GM12878 (cell line): ENCODE measurements at regions not wholly inside any gene's neighbourhood (a gene's known extent, or its start where the extent isn't known, plus 50 kb on each side); places are given as distances from the start of the nearest gene placed in this dataset.

Experiments
- ATAC-seq: fragments of 200-7000 bp; cut with Tn5 transposase; 3 replicates; pipeline ENCODE4 v1.9.1; 2020; ENCODE audit warnings: mild to moderate bottlenecking, moderate library complexity
- BruUV-seq: library from RNA; stranded (reverse); fragments of 400-500 nt; replicated peaks from 2 replicates; lab custom pipeline; 2021; lab: Mats Ljungman, UMichigan
- CTCF ChIA-PET: fragments of 300-600 bp; sonication (Branson Sonifier 250); formaldehyde crosslinking; extraction: SDS; loops from one replicate; lab custom pipeline; 2021; ENCODE audit warnings: inconsistent platforms; lab: Yijun Ruan, JAX
- POLR2A ChIA-PET: fragments of 350-600 bp; formaldehyde crosslinking; extraction: SDS; loops from one replicate; lab custom pipeline; 2021; ENCODE audit warnings: inconsistent platforms; lab: Charles Lee
- RAD21 ChIA-PET: fragments of 300-600 bp; sonication (Branson Sonifier 250); formaldehyde crosslinking; loops from one replicate; lab custom pipeline; 2023; ENCODE audit warnings: antibody characterized with exemption; ENCODE audit not compliant: unreplicated experiment; lab: Charles Lee
- SMC1A ChIA-PET: fragments of 300-600 bp; sonication (Branson Sonifier 250); formaldehyde crosslinking; loops from one replicate; lab custom pipeline; 2023; ENCODE audit not compliant: unreplicated experiment, uncharacterized antibody; lab: Charles Lee
- DNase-seq: peaks from one replicate; pipeline ENCODE4 v3.0.0-alpha.2; 2011; ENCODE audit warnings: low read depth, low spot score
- FAIRE-seq: peaks from 3 replicates; lab custom pipeline; 2011; peaks lifted over from hg19 to GRCh38; lab: Jason Lieb, UNC
- H2AFZ ChIP-seq: 2 replicates; pipeline ENCODE4 v1.6.0; 2011; ENCODE audit warnings: low read depth, low read length, control low read depth; ENCODE audit not compliant: control insufficient read depth
- H3K27ac ChIP-seq: 2 replicates; pipeline ENCODE4 v1.5.1; 2011; ENCODE audit warnings: control low read depth; ENCODE audit not compliant: control insufficient read depth, insufficient read depth
- H3K27me3 ChIP-seq, 2 experiments: replicated peaks in 1 of 2; 2 replicates each; pipeline versions ENCODE4 v1.6.0 to v1.6.1; 2011; ENCODE audit warnings: low read length in 1 of 2; ENCODE audit not compliant: control insufficient read depth in 2 of 2, insufficient read depth in 2 of 2
- H3K36me3 ChIP-seq, 2 experiments: 2 replicates each; pipeline ENCODE4 v1.5.1; 2011; ENCODE audit warnings: low read length in 1 of 2; ENCODE audit not compliant: control insufficient read depth in 2 of 2, insufficient read depth in 2 of 2
- H3K4me1 ChIP-seq: 2 replicates; pipeline ENCODE4 v1.6.1; 2011; ENCODE audit warnings: mild to moderate bottlenecking, low read length, moderate library complexity, mixed read lengths; ENCODE audit not compliant: control insufficient read depth, insufficient read depth
- H3K4me2 ChIP-seq: 2 replicates; pipeline ENCODE4 v1.6.0; 2011; ENCODE audit warnings: control low read depth; ENCODE audit not compliant: control insufficient read depth, insufficient read depth
- H3K4me3 ChIP-seq: fragments of 200-600 bp; sonication (generic); 2 replicates; pipeline ENCODE4 v1.5.1; 2016
- H3K79me2 ChIP-seq: 2 replicates; pipeline ENCODE4 v1.6.0; 2011; ENCODE audit warnings: low read length; ENCODE audit not compliant: control insufficient read depth, insufficient read depth
- H3K9ac ChIP-seq: 2 replicates; pipeline ENCODE4 v1.8.0; 2011; ENCODE audit warnings: low read length, control low read depth, mixed read lengths; ENCODE audit not compliant: control insufficient read depth, insufficient read depth
- H3K9me3 ChIP-seq: replicated peaks from 3 replicates; pipeline ENCODE4 v1.5.1; 2011; ENCODE audit warnings: mild to moderate bottlenecking, low read length; ENCODE audit not compliant: control insufficient read depth, insufficient read depth
- H4K20me1 ChIP-seq: 2 replicates; pipeline ENCODE4 v1.6.0; 2011; ENCODE audit not compliant: control insufficient read depth, insufficient read depth
- BCL11A ChIP-seq: IDR thresholded peaks from 2 replicates; pipeline ENCODE4 v1.6.1; 2011; ENCODE audit warnings: low read depth, low read length
- EZH2 ChIP-seq: IDR thresholded peaks from 2 replicates; pipeline ENCODE4 v1.6.1; 2012; ENCODE audit warnings: low read depth, mild to moderate bottlenecking, control low read depth, inconsistent platforms, low read length, borderline replicate concordance; ENCODE audit not compliant: control insufficient read depth
- FOS ChIP-seq: IDR thresholded peaks from 3 replicates; pipeline ENCODE4 v1.6.1; 2011; ENCODE audit warnings: borderline replicate concordance; ENCODE audit not compliant: insufficient read length; ENCODE audit errors: extremely low read depth
- GATAD2B ChIP-seq: fragments of 450-650 bp; conservative IDR thresholded peaks from 2 replicates; pipeline ENCODE4 v1.6.1; 2017; ENCODE audit warnings: low read depth, mild to moderate bottlenecking, moderate library complexity
- LARP7 ChIP-seq: fragments of 450-650 bp; IDR thresholded peaks from 2 replicates; pipeline ENCODE4 v1.6.1; 2017; ENCODE audit warnings: mild to moderate bottlenecking
- MEF2B ChIP-seq: fragments of 450-650 bp; IDR thresholded peaks from 2 replicates; pipeline ENCODE4 v1.6.1; 2018; ENCODE audit warnings: mild to moderate bottlenecking, moderate library complexity; ENCODE audit not compliant: partially characterized antibody, poor library complexity, severe bottlenecking
- MTA3 ChIP-seq: IDR thresholded peaks from 2 replicates; pipeline ENCODE4 v1.6.1; 2012; ENCODE audit warnings: low read length, inconsistent platforms, borderline replicate concordance
- MYC ChIP-seq: IDR thresholded peaks from 2 replicates; pipeline ENCODE4 v1.6.1; 2011; ENCODE audit warnings: mild to moderate bottlenecking, low read length, moderate library complexity, inconsistent platforms; ENCODE audit not compliant: insufficient read depth, insufficient replicate concordance, insufficient read length, severe bottlenecking
- SIX5 ChIP-seq: IDR thresholded peaks from 2 replicates; pipeline ENCODE4 v1.6.1; 2011; ENCODE audit warnings: mild to moderate bottlenecking, low read depth, low read length, moderate library complexity; ENCODE audit not compliant: severe bottlenecking
- SREBF1 ChIP-seq: IDR thresholded peaks from 2 replicates; pipeline ENCODE4 v1.6.1; 2012; ENCODE audit warnings: mild to moderate bottlenecking, low read length
- SUZ12 ChIP-seq: fragments of 200-600 bp; sonication (generic); IDR thresholded peaks from one replicate; pipeline ENCODE4 v1.6.1; 2018; ENCODE audit warnings: antibody characterized with exemption, mild to moderate bottlenecking; ENCODE audit not compliant: unreplicated experiment
- TARDBP ChIP-seq: IDR thresholded peaks from 2 replicates; pipeline ENCODE4 v1.6.1; 2016; ENCODE audit warnings: borderline replicate concordance
- USF1 ChIP-seq: IDR thresholded peaks from 2 replicates; pipeline ENCODE4 v1.6.1; 2011; ENCODE audit warnings: borderline replicate concordance, low read depth, mild to moderate bottlenecking, moderate library complexity, mixed read lengths, low read length; ENCODE audit not compliant: insufficient read depth; ENCODE audit errors: extremely low read length
- WRNIP1 ChIP-seq: IDR thresholded peaks from 2 replicates; pipeline ENCODE4 v1.6.1; 2011; ENCODE audit warnings: low read depth, low read length, improper control_type of control experiment, borderline replicate concordance
- WGBS: methylation state at CpG from one replicate; pipeline ENCODE4 v1.1.6; 2016; ENCODE audit warnings: low lambda C conversion rate; ENCODE audit not compliant: insufficient replicate concordance, insufficient coverage; ENCODE audit errors: missing lambda C conversion rate; 5-methylcytosine and 5-hydroxymethylcytosine counted together
- in situ Hi-C: fragments of 300-500 bp; cut with MboI; formaldehyde crosslinking; loops from 9 replicates; pipeline ENCODE4 v1.14.3; 2018; ENCODE audit warnings: mixed read lengths
- intact Hi-C: fragments of 100-400 bp; cut with micrococcal nuclease; formaldehyde crosslinking; loops from one replicate; pipeline ENCODE4 v1.14.2; 2022; ENCODE audit not compliant: unreplicated experiment
- TF ChIP-seq, protein P1 (sequence below): fragments of 450-650 bp; IDR thresholded peaks from 2 replicates; pipeline ENCODE4 v1.6.1; 2016; ENCODE audit warnings: mild to moderate bottlenecking

DNA sequence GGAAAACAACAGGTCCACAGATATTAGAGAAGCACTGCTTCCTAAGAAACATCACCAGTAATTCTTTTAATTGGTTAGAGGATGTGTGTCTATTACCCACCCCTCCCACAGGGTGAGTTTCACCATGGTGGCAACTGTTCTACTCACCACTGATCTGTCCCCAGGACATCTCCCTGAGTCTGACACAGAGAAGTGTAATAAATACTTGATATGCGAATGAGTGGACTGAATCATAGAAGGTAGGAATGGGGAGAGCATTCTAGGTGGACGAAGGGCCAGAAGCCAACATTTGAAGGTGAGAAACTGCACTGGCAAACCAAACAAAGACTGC is 452.7 kb upstream of the PROK2 start:
- H3K4me2 ChIP-seq = no peak overlapping the region
- H3K9ac ChIP-seq = no peak overlapping the region
- ChIA-PET RAD21 (no interaction called here), CTCF (interaction anchor here (0.8 kb wide), 1 partner anchor 449 kb away, joined by 3 read pairs; no protein-coding TSS in a partner anchor), SMC1A (interaction anchor here (1.3 kb wide), 1 partner anchor 363 kb away, joined by 3 read pairs; no protein-coding TSS in a partner anchor), POLR2A (no interaction called here)
- H4K20me1 ChIP-seq = no peaks in the 10 kb centered on the region
- no peak for TF ChIP-seq BCL11A
- no TSS peak for BruUV-seq
- in situ Hi-C loops = no loop called here
- H3K27ac ChIP-seq = no peak overlapping the region
- no peak overlapping the region for H3K4me3 ChIP-seq
- ATAC-seq (no peak), DNase-seq (no peak), FAIRE-seq (no peak)
- H3K27me3 ChIP-seq = no peaks in the 10 kb centered on the region
- no peaks in the 10 kb centered on the region for H3K79me2 ChIP-seq
- intact Hi-C loops = no loop called here
- no peak overlapping the region for H2AFZ ChIP-seq
- H3K4me1 ChIP-seq = no peaks in the 10 kb centered on the region
- 46% methylated on average over 2 of the region's 2 CpGs for WGBS
- H3K9me3 ChIP-seq = no peaks in the 10 kb centered on the region; the same call in 2 of the 3 replicates
- H3K36me3 ChIP-seq = no peaks in the 10 kb centered on the region

DNA sequence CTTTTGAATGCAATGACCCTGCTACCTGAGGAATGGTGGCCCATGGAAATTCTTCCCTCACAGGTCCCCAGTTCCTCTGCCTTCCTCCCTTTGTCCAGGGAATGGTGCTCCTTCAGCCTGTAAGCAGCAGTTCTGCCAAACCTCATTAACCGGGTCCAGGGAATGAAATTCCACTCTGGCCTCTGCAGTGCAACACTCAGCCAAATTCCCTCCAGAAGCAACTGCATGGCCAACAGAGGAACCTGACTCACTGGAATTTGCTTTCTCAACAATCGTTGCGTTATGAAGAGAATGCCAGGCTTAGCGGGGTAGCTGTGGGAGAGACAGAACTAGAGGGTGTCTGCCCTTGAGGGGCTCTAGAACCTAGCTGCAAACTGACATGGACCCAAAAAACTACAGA is 449.4 kb upstream of the PROK2 start:
- Histone ChIP-seq H3K9me3 (no peaks in the 10 kb centered on the region; the same call in 2 of the 3 replicates), H3K4me1 (no peaks in the 10 kb centered on the region), H3K79me2 (no peaks in the 10 kb centered on the region), H2AFZ (no peak overlapping the region), H3K27ac (no peak overlapping the region), H3K9ac (no peak overlapping the region), H3K4me3 (no peak overlapping the region), H3K27me3 (no peaks in the 10 kb centered on the region), H4K20me1 (no peaks in the 10 kb centered on the region), H3K4me2 (no peak overlapping the region), H3K36me3 (no peaks in the 10 kb centered on the region)
- ATAC-seq = no peak
- no peak for DNase-seq
- CTCF ChIA-PET = no interaction called here
- SMC1A ChIA-PET = no interaction called here
- WGBS = 93% methylated on average over 4 of the region's 4 CpGs
- RAD21 ChIA-PET = no interaction called here
- intact Hi-C loops = no loop called here
- POLR2A ChIA-PET = no interaction called here
- no peak for FAIRE-seq
- in situ Hi-C loops = no loop called here
- no TSS peak for BruUV-seq
- TF ChIP-seq WRNIP1 = no peak
- no peak for TF ChIP-seq SREBF1
- no peak for TF ChIP-seq TARDBP
- TF ChIP-seq GATAD2B = no peak
- no peak for TF ChIP-seq BCL11A
- no peak for TF ChIP-seq MTA3
- no peak for TF ChIP-seq LARP7
- no peak for TF ChIP-seq SIX5
- no peak for TF ChIP-seq MYC
- TF ChIP-seq FOS = no peak
- TF ChIP-seq USF1 = no peak
- no peak for TF ChIP-seq MEF2B
- TF ChIP-seq EZH2 = no peak
- TF ChIP-seq, protein P1, sequence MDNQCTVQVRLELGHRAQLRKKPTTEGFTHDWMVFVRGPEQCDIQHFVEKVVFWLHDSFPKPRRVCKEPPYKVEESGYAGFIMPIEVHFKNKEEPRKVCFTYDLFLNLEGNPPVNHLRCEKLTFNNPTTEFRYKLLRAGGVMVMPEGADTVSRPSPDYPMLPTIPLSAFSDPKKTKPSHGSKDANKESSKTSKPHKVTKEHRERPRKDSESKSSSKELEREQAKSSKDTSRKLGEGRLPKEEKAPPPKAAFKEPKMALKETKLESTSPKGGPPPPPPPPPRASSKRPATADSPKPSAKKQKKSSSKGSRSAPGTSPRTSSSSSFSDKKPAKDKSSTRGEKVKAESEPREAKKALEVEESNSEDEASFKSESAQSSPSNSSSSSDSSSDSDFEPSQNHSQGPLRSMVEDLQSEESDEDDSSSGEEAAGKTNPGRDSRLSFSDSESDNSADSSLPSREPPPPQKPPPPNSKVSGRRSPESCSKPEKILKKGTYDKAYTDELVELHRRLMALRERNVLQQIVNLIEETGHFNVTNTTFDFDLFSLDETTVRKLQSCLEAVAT = no peak
- no peak for TF ChIP-seq SUZ12
